Peyer's patch (tissue), 4 donors: ENCODE measurements at regions not wholly inside any gene's neighbourhood (a gene's known extent, or its start where the extent isn't known, plus 50 kb on each side); places are given as distances from the start of the nearest gene placed in this dataset.

Experiments
- DNase-seq, 3 donors: peaks; one replicate each; pipeline ENCODE4 v3.0.0-alpha.2; 2017 to 2019
- H3K27ac ChIP-seq, 4 donors: fragments of 200-600 bp; sonication (generic); one replicate each; pipeline ENCODE4 v1.5.1; 2016 to 2019
- H3K27me3 ChIP-seq, 2 donors: fragments of 200-600 bp; sonication (generic); one replicate each; pipeline ENCODE4 v1.5.1; 2019
- H3K36me3 ChIP-seq, 3 donors: fragments of 200-600 bp; sonication (generic); one replicate each; pipeline ENCODE4 v1.5.1; 2016 to 2019
- H3K4me1 ChIP-seq, 4 donors: fragments of 200-600 bp; sonication (generic); one replicate each; pipeline ENCODE4 v1.5.1; 2016 to 2019
- H3K4me3 ChIP-seq, 4 donors: fragments of 200-600 bp; sonication (generic); 1 replicate in 3 of 4; 2 replicates in 1 of 4; pipeline ENCODE4 v1.5.1; 2016 to 2019; ENCODE audit warnings: mild to moderate bottlenecking in 1 of 4
- H3K9me3 ChIP-seq, 4 donors: fragments of 200-600 bp; sonication (generic); one replicate each; pipeline ENCODE4 v1.5.1; 2016 to 2019; ENCODE audit warnings: mild to moderate bottlenecking in 1 of 4
- CTCF ChIP-seq, 6 experiments: fragments of 450-650 bp in 4 of 6; fragments of 200-600 bp in 2 of 6; sonication (generic) in 1 of 6; IDR thresholded peaks; one replicate each; pipeline ENCODE4 v1.5.1; 2017 to 2019; ENCODE audit warnings: antibody characterized with exemption in 6 of 6, mild to moderate bottlenecking in 3 of 6, moderate library complexity in 1 of 6
- POLR2A ChIP-seq, 2 donors: fragments of 450-650 bp; IDR thresholded peaks; one replicate each; pipeline ENCODE4 v1.5.1; 2017; ENCODE audit warnings: antibody characterized with exemption in 2 of 2, mild to moderate bottlenecking in 2 of 2, moderate library complexity in 2 of 2

GRCh38 chr5:26229848-26230247, 808.5 kb downstream of the CDH9 start:
- no peak for DNase-seq
- no peaks in the 10 kb centered on the region for H3K36me3 ChIP-seq
- no peaks in the 10 kb centered on the region for H3K4me1 ChIP-seq
- H3K4me3 ChIP-seq = no peak overlapping the region
- no peaks in the 10 kb centered on the region for H3K27me3 ChIP-seq
- no peak for TF ChIP-seq POLR2A (IDR thresholded peaks at IDR 0.05)
- TF ChIP-seq CTCF (IDR thresholded peaks at IDR 0.05) = no peak
- H3K27ac ChIP-seq = no peak overlapping the region
- H3K9me3 ChIP-seq = peaks cover 0 to 7% (median 0%) of the 10 kb centered on the region in 4 donors

GRCh38 chr5:26227245-26227644, 811.1 kb downstream of the CDH9 start:
- H3K9me3 ChIP-seq = peaks cover 0 to 3% (median 0%) of the 10 kb centered on the region in 4 donors
- no peak for TF ChIP-seq CTCF (IDR thresholded peaks at IDR 0.05)
- TF ChIP-seq POLR2A (IDR thresholded peaks at IDR 0.05) = no peak
- no peaks in the 10 kb centered on the region for H3K27me3 ChIP-seq

GRCh38 chr5:26205121-26205520, 833.3 kb downstream of the CDH9 start:
- Histone ChIP-seq H3K4me3 (no peak overlapping the region), H3K9me3 (peaks cover 0 to 3% (median 0%) of the 10 kb centered on the region in 4 donors), H3K27ac (no peak overlapping the region), H3K4me1 (no peaks in the 10 kb centered on the region), H3K27me3 (no peaks in the 10 kb centered on the region), H3K36me3 (no peaks in the 10 kb centered on the region)
- no peak for TF ChIP-seq CTCF (IDR thresholded peaks at IDR 0.05)
- TF ChIP-seq POLR2A (IDR thresholded peaks at IDR 0.05) = no peak
- DNase-seq = no peak

More at GRCh38 chr5:26227245-26227644, 811.1 kb downstream of the CDH9 start:
- Histone ChIP-seq H3K4me1 (no peaks in the 10 kb centered on the region), H3K27ac (no peak overlapping the region), H3K36me3 (no peaks in the 10 kb centered on the region), H3K4me3 (no peak overlapping the region)
- DNase-seq = no peak

- DNase-seq = no peak
- Histone ChIP-seq H3K4me3 (no peak overlapping the region), H3K27ac (no peak overlapping the region), H3K4me1 (no peaks in the 10 kb centered on the region), H3K36me3 (no peaks in the 10 kb centered on the region), H3K9me3 (no peaks in the 10 kb centered on the region), H3K27me3 (no peaks in the 10 kb centered on the region)
- TF ChIP-seq CTCF (IDR thresholded peaks at IDR 0.05) (no peak), POLR2A (IDR thresholded peaks at IDR 0.05) (no peak)
These were observed 844.8 kb downstream of the CDH9 start for GRCh38 chr5:26193626-26194025.

GRCh38 chr5:26192486-26192885, 845.9 kb downstream of the CDH9 start:
- Histone ChIP-seq H3K36me3 (no peaks in the 10 kb centered on the region), H3K4me3 (no peak overlapping the region), H3K4me1 (no peaks in the 10 kb centered on the region), H3K27me3 (no peaks in the 10 kb centered on the region), H3K27ac (no peak overlapping the region), H3K9me3 (no peaks in the 10 kb centered on the region)
- no peak for DNase-seq
- TF ChIP-seq POLR2A (IDR thresholded peaks at IDR 0.05) = no peak
- no peak for TF ChIP-seq CTCF (IDR thresholded peaks at IDR 0.05)

GRCh38 chr5:26181582-26181981, 856.8 kb downstream of the CDH9 start:
- Histone ChIP-seq H3K27me3 (no peaks in the 10 kb centered on the region), H3K4me3 (no peak overlapping the region), H3K9me3 (peaks cover 0 to 2% (median 0%) of the 10 kb centered on the region in 4 donors), H3K36me3 (no peaks in the 10 kb centered on the region), H3K27ac (no peak overlapping the region), H3K4me1 (no peaks in the 10 kb centered on the region)
- TF ChIP-seq POLR2A (IDR thresholded peaks at IDR 0.05) (no peak), CTCF (IDR thresholded peaks at IDR 0.05) (no peak)
- DNase-seq = no peak
